Pancreas (tissue), 10 donors: ENCODE measurements at regions not wholly inside any gene's neighbourhood (a gene's known extent, or its start where the extent isn't known, plus 50 kb on each side); places are given as distances from the start of the nearest gene placed in this dataset.

ENCODE experiments used
- ATAC-seq, 4 donors: fragments of 200-7000 bp; cut with Tn5 transposase; one replicate each; pipeline versions ENCODE4 v1.8.0 to v1.9.1; 2020; ENCODE audit warnings: mild to moderate bottlenecking in 4 of 4, moderate library complexity in 4 of 4
- DNase-seq, 6 donors: peaks; one replicate each; pipeline ENCODE4 v3.0.0-alpha.2; 2020
- FAIRE-seq: peaks from 2 replicates; lab custom pipeline; 2012; peaks lifted over from hg19 to GRCh38; lab: Jason Lieb, UNC
- H3K27ac ChIP-seq, 4 donors: fragments of 200-600 bp; sonication (generic); 1 replicate in 3 of 4; 2 replicates in 1 of 4; pipeline versions ENCODE4 v1.5.0 to v1.8.0; 2020
- H3K27me3 ChIP-seq, 4 donors: fragments of 200-600 bp; one replicate each; pipeline ENCODE4 v1.8.0; 2021
- H3K36me3 ChIP-seq, 3 donors: fragments of 200-600 bp; sonication (generic) in 1 of 3; one replicate each; pipeline versions ENCODE4 v1.5.0 to v1.8.0; 2020 to 2021
- H3K4me1 ChIP-seq, 3 donors: fragments of 200-600 bp; one replicate each; pipeline ENCODE4 v1.8.0; 2021
- H3K4me3 ChIP-seq, 4 donors: fragments of 200-600 bp; sonication (generic) in 2 of 4; one replicate each; pipeline versions ENCODE4 v1.5.0 to v1.8.0; 2020 to 2021
- H3K9me3 ChIP-seq, 4 donors: fragments of 200-600 bp; one replicate each; pipeline ENCODE4 v1.8.0; 2021
- WGBS, 2 donors: extraction: QIAGEN DNeasy Blood & Tissue Kit; methylation state at CpG; one replicate each; pipeline ENCODE4 v1.1.7; 2013; 5-methylcytosine and 5-hydroxymethylcytosine counted together
- intact Hi-C, 3 donors: fragments of 100-400 bp; cut with DNase I; formaldehyde crosslinking; loops; one replicate each; pipeline versions ENCODE4 v1.11.1 to v1.14.2; 2022
- TF ChIP-seq, protein P1 (sequence below), 4 donors: fragments of 200-600 bp; sonication (generic) in 3 of 4; IDR thresholded peaks; one replicate each; pipeline versions ENCODE4 v1.5.0 to v1.8.0; 2021; ENCODE audit warnings: antibody characterized with exemption in 4 of 4
- donor health status: healthy with polysubstance abuse.
- donor health status: DM: no; HTN: no; CAD: no; lungs with moderate emphysema.
- donor health status: DM: no; HTN: no; CAD: no.
- donor health status: control.
- donor health status: control.
- donor health status: Bipolar disorder and iron deficiency.
- donor health status: DM: yes; HTN: yes; CAD: no.
- donor health status: DM: no; HTN: no; CAD: no.
- donor health status: DM: no; HTN: no; CAD: no.
- donor health status: DM: yes; HTN: yes; CAD: no.

DNA sequence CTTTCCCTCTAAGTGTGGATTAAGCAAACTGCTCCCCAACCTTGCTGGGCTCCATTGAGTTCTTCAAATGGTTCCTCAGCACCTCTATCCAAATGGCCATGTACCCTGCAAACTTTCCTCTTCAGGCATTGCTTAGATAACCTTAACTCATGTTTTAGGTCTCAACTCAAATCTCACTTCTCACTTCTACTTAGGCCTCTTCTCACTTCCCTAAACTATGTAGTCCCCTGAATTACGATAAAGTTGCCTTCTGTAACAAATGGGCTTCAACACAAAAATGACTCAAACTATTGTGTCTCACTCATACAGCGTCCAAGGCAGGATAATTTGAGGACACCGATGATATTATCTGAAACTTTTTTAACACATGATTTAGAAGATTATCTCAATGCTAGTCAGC lies 62.4 kb upstream of the STAC start:
- no peak for FAIRE-seq
- no peak for DNase-seq
- ATAC-seq: no peak
- Histone ChIP-seq H3K4me3 (no peak overlapping the region), H3K9me3 (peaks cover 0 to 5% (median 0%) of the 10 kb centered on the region in 4 donors), H3K4me1 (no peaks in the 10 kb centered on the region), H3K27me3 (no peaks in the 10 kb centered on the region), H3K36me3 (no peaks in the 10 kb centered on the region), H3K27ac (no peak overlapping the region)
- TF ChIP-seq, protein P1, sequence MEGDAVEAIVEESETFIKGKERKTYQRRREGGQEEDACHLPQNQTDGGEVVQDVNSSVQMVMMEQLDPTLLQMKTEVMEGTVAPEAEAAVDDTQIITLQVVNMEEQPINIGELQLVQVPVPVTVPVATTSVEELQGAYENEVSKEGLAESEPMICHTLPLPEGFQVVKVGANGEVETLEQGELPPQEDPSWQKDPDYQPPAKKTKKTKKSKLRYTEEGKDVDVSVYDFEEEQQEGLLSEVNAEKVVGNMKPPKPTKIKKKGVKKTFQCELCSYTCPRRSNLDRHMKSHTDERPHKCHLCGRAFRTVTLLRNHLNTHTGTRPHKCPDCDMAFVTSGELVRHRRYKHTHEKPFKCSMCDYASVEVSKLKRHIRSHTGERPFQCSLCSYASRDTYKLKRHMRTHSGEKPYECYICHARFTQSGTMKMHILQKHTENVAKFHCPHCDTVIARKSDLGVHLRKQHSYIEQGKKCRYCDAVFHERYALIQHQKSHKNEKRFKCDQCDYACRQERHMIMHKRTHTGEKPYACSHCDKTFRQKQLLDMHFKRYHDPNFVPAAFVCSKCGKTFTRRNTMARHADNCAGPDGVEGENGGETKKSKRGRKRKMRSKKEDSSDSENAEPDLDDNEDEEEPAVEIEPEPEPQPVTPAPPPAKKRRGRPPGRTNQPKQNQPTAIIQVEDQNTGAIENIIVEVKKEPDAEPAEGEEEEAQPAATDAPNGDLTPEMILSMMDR (IDR thresholded peaks at IDR 0.05): no peak
- 51 to 71% methylated on average over 3 of the region's 3 CpGs for WGBS, 2 donors
- intact Hi-C loops: no loop called here

DNA sequence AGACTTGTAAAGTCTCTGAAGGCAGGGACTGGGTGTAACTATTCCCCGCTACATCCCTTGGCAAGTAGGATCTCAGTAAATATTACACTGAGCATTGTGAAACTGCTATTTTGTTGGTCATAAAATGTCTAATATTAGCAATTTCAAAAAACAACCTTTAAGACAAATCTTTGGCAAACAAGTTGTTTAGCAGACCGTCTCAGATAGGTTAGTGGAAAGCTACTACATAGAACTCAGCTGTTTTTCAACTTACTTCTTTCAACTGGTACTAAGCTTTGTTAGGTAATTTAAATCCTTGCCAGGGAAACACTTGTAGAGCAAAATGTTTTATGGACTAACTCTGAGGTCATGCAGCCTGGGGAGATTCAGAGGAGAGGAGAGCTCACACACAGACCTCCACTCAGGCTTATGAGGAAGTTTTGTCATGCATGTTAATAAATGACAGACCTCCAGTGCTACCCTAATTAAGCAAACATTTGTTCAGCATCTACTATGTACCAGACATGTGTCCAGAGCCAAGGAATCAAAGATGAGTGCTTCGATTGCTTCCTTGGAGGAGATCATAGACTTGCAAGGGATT lies 61.6 kb upstream of the STAC start:
- peak in 3 of 4 donors; percentile 38 to 61 (median 57) for ATAC-seq
- no peak for DNase-seq
- H3K36me3 ChIP-seq: no peaks in the 10 kb centered on the region
- H3K9me3 ChIP-seq: peaks cover 0 to 5% (median 0%) of the 10 kb centered on the region in 4 donors
- no peak for FAIRE-seq
- TF ChIP-seq, protein P1 (IDR thresholded peaks at IDR 0.05): no peak
- 32 to 36% methylated on average over 3 of the region's 3 CpGs for WGBS, 2 donors
- no peaks in the 10 kb centered on the region for H3K4me1 ChIP-seq
- no peak overlapping the region for H3K4me3 ChIP-seq
- H3K27me3 ChIP-seq: no peaks in the 10 kb centered on the region
- intact Hi-C loops: no loop called here
- H3K27ac ChIP-seq: no peak overlapping the region

DNA sequence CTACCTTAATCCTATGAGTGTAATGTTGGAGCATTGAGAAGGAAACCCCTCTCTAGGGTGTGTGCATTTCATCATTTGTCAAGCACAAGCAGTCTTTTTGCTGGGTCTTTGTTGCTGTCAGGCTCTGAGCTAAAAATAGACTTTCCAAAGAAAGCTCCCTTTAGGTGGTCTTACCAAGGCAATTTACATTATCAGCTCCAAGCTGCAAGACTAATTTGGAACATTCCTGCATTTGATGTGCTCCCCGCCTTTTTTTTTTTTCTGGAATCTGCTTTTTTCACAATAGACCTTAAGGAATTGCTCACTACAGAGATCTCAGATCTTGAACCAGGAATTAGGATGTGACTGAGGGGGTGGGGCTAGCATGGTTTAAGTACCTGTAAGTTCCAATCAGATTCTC lies 60.6 kb upstream of the STAC start:
- WGBS, 2 donors: 53 to 54% methylated on average over 1 of the region's 1 CpG
- ATAC-seq (no peak), DNase-seq (no peak), FAIRE-seq (no peak)
- intact Hi-C loops: no loop called here
- no peak overlapping the region for H3K27ac ChIP-seq
- peaks cover 0 to 5% (median 0%) of the 10 kb centered on the region in 4 donors for H3K9me3 ChIP-seq
- H3K36me3 ChIP-seq: no peaks in the 10 kb centered on the region
- no peaks in the 10 kb centered on the region for H3K4me1 ChIP-seq
- TF ChIP-seq, protein P1 (IDR thresholded peaks at IDR 0.05): no peak
- H3K4me3 ChIP-seq: no peak overlapping the region
- no peaks in the 10 kb centered on the region for H3K27me3 ChIP-seq
